ENCODE measurements at regions not wholly inside any gene's neighbourhood (a gene's known extent, or its start where the extent isn't known, plus 50 kb on each side); places are given as distances from the start of the nearest gene placed in this dataset.

DNA sequence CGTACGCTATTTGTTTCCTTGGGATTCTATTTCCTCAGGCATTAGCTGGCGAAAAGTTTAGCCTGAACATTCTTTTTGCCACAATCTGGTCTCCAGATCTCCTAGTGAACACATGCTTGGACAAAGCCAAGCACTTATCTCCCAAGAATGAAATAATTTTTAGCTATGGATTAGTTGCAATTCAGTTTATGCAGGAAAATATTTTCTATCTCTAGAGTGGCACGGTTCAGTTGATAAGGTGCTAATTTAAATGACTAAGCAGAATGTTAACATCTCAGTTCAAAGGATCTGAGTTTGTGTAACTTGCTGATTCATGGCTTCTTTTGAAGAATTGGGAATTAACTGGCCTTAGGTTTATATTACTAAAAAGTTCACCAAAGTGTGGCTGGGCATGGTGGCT is 58.1 kb upstream of the JADE1 start:
- TF ChIP-seq CTCF (IDR thresholded peaks at IDR 0.05; ENCODE audit: poor library complexity) (no peak), EZH2 (IDR thresholded peaks at IDR 0.05; ENCODE audit: borderline replicate concordance) (no peak), EZH2phosphoT487 (IDR thresholded peaks at IDR 0.05; ENCODE audit: low read depth, severe bottlenecking, unreplicated experiment) (no peak)

Measured in hepatocyte (in vitro differentiated cells).